Esophagus squamous epithelium (tissue), 4 donors: ENCODE measurements at regions not wholly inside any gene's neighbourhood (a gene's known extent, or its start where the extent isn't known, plus 50 kb on each side); places are given as distances from the start of the nearest gene placed in this dataset.

Experiments used
- CTCF ChIP-seq, 6 experiments: fragments of 450-650 bp in 4 of 6; fragments of 200-600 bp in 2 of 6; sonication (generic) in 2 of 6; IDR thresholded peaks; one replicate each; pipeline ENCODE4 v1.5.1; 2016 to 2019; ENCODE audit warnings: antibody characterized with exemption in 6 of 6, mild to moderate bottlenecking in 4 of 6, moderate library complexity in 4 of 6
- POLR2A ChIP-seq, 4 donors: fragments of 450-650 bp; IDR thresholded peaks; one replicate each; pipeline ENCODE4 v1.6.1; 2017; ENCODE audit warnings: antibody characterized with exemption in 4 of 4, mild to moderate bottlenecking in 4 of 4, moderate library complexity in 3 of 4

DNA sequence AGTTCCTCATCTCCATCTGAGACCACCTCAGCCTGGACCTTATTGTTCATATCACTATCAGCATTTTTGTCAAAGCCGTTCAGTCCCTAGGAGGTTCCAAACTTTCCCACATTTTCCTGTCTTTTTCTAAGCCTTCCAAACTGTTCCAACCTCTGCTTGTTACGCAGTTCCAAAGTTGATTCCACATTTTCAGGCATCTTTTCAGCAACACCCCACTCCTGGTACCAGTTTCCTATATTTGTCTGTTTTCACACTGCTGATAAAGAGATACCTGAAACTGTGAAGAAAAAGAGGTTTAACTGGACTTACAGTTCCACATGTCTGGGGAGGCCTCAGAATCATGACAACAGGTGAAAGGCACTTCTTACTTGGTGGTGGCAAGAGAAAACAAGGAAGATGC lies 622.1 kb downstream of the MAT2B start:
- TF ChIP-seq POLR2A (IDR thresholded peaks at IDR 0.05) (no peak), CTCF (IDR thresholded peaks at IDR 0.05) (no peak)
